HepG2 (cell line): ENCODE measurements at regions not wholly inside any gene's neighbourhood (a gene's known extent, or its start where the extent isn't known, plus 50 kb on each side); places are given as distances from the start of the nearest gene placed in this dataset.

Source experiments
- ATAC-seq: fragments of 200-7000 bp; cut with Tn5 transposase; 3 replicates; pipeline ENCODE4 v1.9.1; 2020; ENCODE audit warnings: mild to moderate bottlenecking, moderate library complexity
- BruUV-seq: library from RNA; stranded (reverse); fragments of 400-500 nt; replicated peaks from 2 replicates; lab custom pipeline; 2021; lab: Mats Ljungman, UMichigan
- CTCF ChIA-PET: fragments of 300-600 bp; formaldehyde crosslinking; extraction: SDS; loops from one replicate; lab custom pipeline; 2021; ENCODE audit warnings: low total read pairs, inconsistent platforms, low intra/inter-chr PET ratio; lab: Yijun Ruan, JAX
- POLR2A ChIA-PET: fragments of 350-600 bp; sonication (Branson Sonifier 250); formaldehyde crosslinking; loops from one replicate; lab custom pipeline; 2020; ENCODE audit warnings: antibody characterized with exemption, inconsistent platforms; lab: Yijun Ruan, JAX
- DNase-seq: peaks from one replicate; pipeline ENCODE4 v3.0.0-alpha.2; 2015; ENCODE audit warnings: low spot score
- FAIRE-seq: peaks from 3 replicates; lab custom pipeline; 2011; peaks lifted over from hg19 to GRCh38; lab: Jason Lieb, UNC
- H2AFZ ChIP-seq: one replicate; pipeline ENCODE4 v1.6.1; 2011; ENCODE audit warnings: low read length, inconsistent platforms
- H3K27ac ChIP-seq: fragments of 300-600 bp; 3 replicates; pipeline ENCODE4 v1.8.0; 2011; ENCODE audit warnings: mixed run types, mild to moderate bottlenecking, mixed read lengths, low read length, inconsistent platforms; ENCODE audit not compliant: insufficient read depth; ENCODE audit errors: extremely low read length
- H3K27me3 ChIP-seq, 2 experiments: fragments of 200-600 bp in 1 of 2; 2 replicates in 1 of 2; 3 replicates in 1 of 2; pipeline versions ENCODE4 v1.6.0 to v1.8.0; 2011; ENCODE audit warnings: low read length in 2 of 2, mild to moderate bottlenecking in 2 of 2, moderate library complexity in 2 of 2, inconsistent platforms in 1 of 2; ENCODE audit not compliant: insufficient read depth in 2 of 2, control insufficient read depth in 1 of 2
- H3K36me3 ChIP-seq, 2 experiments: fragments of 200-600 bp in 1 of 2; replicated peaks in 1 of 2; 2 replicates in 1 of 2; 3 replicates in 1 of 2; pipeline versions ENCODE4 v1.5.1 to v1.8.0; 2011; ENCODE audit warnings: low read length in 2 of 2, inconsistent platforms in 1 of 2; ENCODE audit not compliant: insufficient read depth in 2 of 2, control insufficient read depth in 1 of 2
- H3K4me1 ChIP-seq: 2 replicates; pipeline ENCODE4 v1.5.1; 2012; ENCODE audit warnings: low read length, inconsistent platforms; ENCODE audit not compliant: insufficient read depth
- H3K4me2 ChIP-seq: 2 replicates; pipeline ENCODE4 v1.6.0; 2011; ENCODE audit warnings: low read depth, low read length, inconsistent platforms
- H3K4me3 ChIP-seq, 3 experiments: fragments of 200-600 bp in 1 of 3; sonication (generic), shearing (Covaris generic) in 1 of 3; replicated peaks in 1 of 3; 2 replicates each; pipeline ENCODE4 v1.5.1; 2011 to 2016; ENCODE audit warnings: low read length in 3 of 3, inconsistent platforms in 2 of 3, low read depth in 2 of 3, mild to moderate bottlenecking in 2 of 3, control low read depth in 1 of 3, mixed read lengths in 1 of 3; ENCODE audit not compliant: insufficient read depth in 1 of 3
- H3K79me2 ChIP-seq: one replicate; pipeline ENCODE4 v1.6.1; 2011; ENCODE audit warnings: low read length, inconsistent platforms; ENCODE audit not compliant: insufficient read depth
- H3K9ac ChIP-seq: 2 replicates; pipeline ENCODE4 v1.6.0; 2011; ENCODE audit warnings: mild to moderate bottlenecking, low read depth, low read length, inconsistent platforms; ENCODE audit not compliant: insufficient read depth
- H3K9me3 ChIP-seq: 2 replicates; pipeline ENCODE4 v1.5.1; 2012; ENCODE audit warnings: mild to moderate bottlenecking, low read length
- H4K20me1 ChIP-seq: 2 replicates; pipeline ENCODE4 v1.6.0; 2011; ENCODE audit warnings: inconsistent platforms, mild to moderate bottlenecking, low read length, moderate library complexity; ENCODE audit not compliant: insufficient read depth
- CEBPG ChIP-seq: IDR thresholded peaks from 2 replicates; pipeline ENCODE4 v1.6.1; 2016
- IRF2 ChIP-seq: IDR thresholded peaks from 2 replicates; pipeline ENCODE4 v1.6.1; 2018; ENCODE audit warnings: missing genetic modification reagents, missing compliant biosample characterization
- MAZ ChIP-seq, 2 experiments: sonication (generic) in 1 of 2; formaldehyde crosslinking in 1 of 2; IDR thresholded peaks; 2 replicates each; pipeline versions ENCODE4 v1.5.0 to v1.6.1; 2012 to 2020; ENCODE audit warnings: low read depth in 2 of 2, mild to moderate bottlenecking in 2 of 2, borderline replicate concordance in 1 of 2, improper control_type of control experiment in 1 of 2, low read length in 1 of 2, missing genetic modification reagents in 1 of 2, moderate library complexity in 1 of 2
- SALL2 ChIP-seq: sonication (generic); formaldehyde crosslinking; IDR thresholded peaks from 2 replicates; pipeline ENCODE4 v1.8.1; 2023; ENCODE audit warnings: mild to moderate bottlenecking, missing genetic modification reagents, inconsistent platforms
- SIN3B ChIP-seq: fragments of 150-350 bp; IDR thresholded peaks from 2 replicates; pipeline ENCODE4 v1.6.1; 2014; ENCODE audit warnings: low read length
- STAG1 ChIP-seq: sonication (generic); formaldehyde crosslinking; IDR thresholded peaks from 2 replicates; pipeline ENCODE4 v1.4.0; 2020; ENCODE audit warnings: missing genetic modification reagents
- TP53 ChIP-seq: sonication (generic); formaldehyde crosslinking; conservative IDR thresholded peaks from 2 replicates; pipeline ENCODE4 v1.4.0; 2020; ENCODE audit warnings: missing genetic modification reagents
- ZNF605 ChIP-seq: sonication (generic); formaldehyde crosslinking; IDR thresholded peaks from 2 replicates; pipeline ENCODE4 v1.8.0; 2022; ENCODE audit warnings: mild to moderate bottlenecking, missing genetic modification reagents
- ZNF629 ChIP-seq: sonication (generic); formaldehyde crosslinking; conservative IDR thresholded peaks from 2 replicates; pipeline ENCODE4 v1.5.0; 2020; ENCODE audit warnings: missing genetic modification reagents
- ZNF652 ChIP-seq: IDR thresholded peaks from 2 replicates; pipeline ENCODE4 v1.6.1; 2016; ENCODE audit warnings: low read depth, borderline replicate concordance
- WGBS: methylation state at CpG from one replicate; pipeline ENCODE4 v1.1.6; 2017; ENCODE audit warnings: low lambda C conversion rate; 5-methylcytosine and 5-hydroxymethylcytosine counted together
- in situ Hi-C: cut with HindIII; loops from 2 replicates; pipeline ENCODE4 v1.10.0; 2017; ENCODE audit warnings: low pct_unique_long_range_greater_than_20kb; ENCODE audit not compliant: extremely low pct_ligation_motif_present
- intact Hi-C: fragments of 100-400 bp; cut with micrococcal nuclease; formaldehyde crosslinking; loops from one replicate; pipeline ENCODE4 v1.10.0; 2022; ENCODE audit not compliant: unreplicated experiment
- TF ChIP-seq, protein P1 (sequence below): sonication (generic); formaldehyde crosslinking; IDR thresholded peaks from 2 replicates; pipeline ENCODE4 v1.5.0; 2020; ENCODE audit warnings: mild to moderate bottlenecking, missing genetic modification reagents, moderate library complexity
- TF ChIP-seq, protein P2 (sequence below): sonication (generic); formaldehyde crosslinking; IDR thresholded peaks from 2 replicates; pipeline ENCODE4 v1.5.1; 2020; ENCODE audit warnings: mild to moderate bottlenecking, moderate library complexity, missing genetic modification reagents

DNA sequence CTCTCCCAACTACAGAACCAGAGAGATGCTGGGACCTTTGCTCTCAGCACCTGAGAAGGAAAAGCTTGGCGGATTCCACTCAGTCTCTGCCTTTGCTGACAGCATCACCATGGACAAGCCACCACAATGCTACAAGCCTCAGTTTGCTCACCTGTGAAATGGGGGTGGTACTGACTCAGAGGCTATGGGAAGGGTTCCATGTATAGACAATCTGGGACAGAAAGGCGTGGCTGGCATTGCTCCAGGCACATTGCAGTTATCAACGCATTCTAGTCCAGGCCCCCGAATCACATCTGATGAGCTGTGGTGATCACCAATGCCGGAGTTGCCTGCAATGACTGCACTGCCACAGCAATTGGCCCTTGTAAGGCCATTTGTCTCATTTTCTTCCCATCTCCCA lies 72.6 kb downstream of the ISX start:
- H3K27me3 ChIP-seq = no peaks in the 10 kb centered on the region; a peak in 1 of 5 replicates
- no peak overlapping the region for H3K27ac ChIP-seq
- H3K36me3 ChIP-seq = no peaks in the 10 kb centered on the region
- TF ChIP-seq ZNF629 (CRISPR knock-in tag) (peak; percentile 56; the same call in 1 of the 2 replicates), CEBPG (CRISPR knock-in tag) (no peak)
- no peaks in the 10 kb centered on the region for H4K20me1 ChIP-seq
- CTCF ChIA-PET = no interaction called here
- H3K4me2 ChIP-seq = no peak overlapping the region
- no peaks in the 10 kb centered on the region for H3K4me1 ChIP-seq
- no TSS peak for BruUV-seq
- ATAC-seq (no peak), FAIRE-seq (no peak), DNase-seq (no peak)
- POLR2A ChIA-PET = no interaction called here
- no peak overlapping the region for H2AFZ ChIP-seq
- WGBS = 51% methylated on average over 5 of the region's 5 CpGs
- no peaks in the 10 kb centered on the region for H3K79me2 ChIP-seq
- H3K9ac ChIP-seq = no peak overlapping the region
- no peaks in the 10 kb centered on the region for H3K9me3 ChIP-seq
- no peak overlapping the region for H3K4me3 ChIP-seq
- in situ Hi-C loops (no loop called here), intact Hi-C loops (no loop called here)

DNA sequence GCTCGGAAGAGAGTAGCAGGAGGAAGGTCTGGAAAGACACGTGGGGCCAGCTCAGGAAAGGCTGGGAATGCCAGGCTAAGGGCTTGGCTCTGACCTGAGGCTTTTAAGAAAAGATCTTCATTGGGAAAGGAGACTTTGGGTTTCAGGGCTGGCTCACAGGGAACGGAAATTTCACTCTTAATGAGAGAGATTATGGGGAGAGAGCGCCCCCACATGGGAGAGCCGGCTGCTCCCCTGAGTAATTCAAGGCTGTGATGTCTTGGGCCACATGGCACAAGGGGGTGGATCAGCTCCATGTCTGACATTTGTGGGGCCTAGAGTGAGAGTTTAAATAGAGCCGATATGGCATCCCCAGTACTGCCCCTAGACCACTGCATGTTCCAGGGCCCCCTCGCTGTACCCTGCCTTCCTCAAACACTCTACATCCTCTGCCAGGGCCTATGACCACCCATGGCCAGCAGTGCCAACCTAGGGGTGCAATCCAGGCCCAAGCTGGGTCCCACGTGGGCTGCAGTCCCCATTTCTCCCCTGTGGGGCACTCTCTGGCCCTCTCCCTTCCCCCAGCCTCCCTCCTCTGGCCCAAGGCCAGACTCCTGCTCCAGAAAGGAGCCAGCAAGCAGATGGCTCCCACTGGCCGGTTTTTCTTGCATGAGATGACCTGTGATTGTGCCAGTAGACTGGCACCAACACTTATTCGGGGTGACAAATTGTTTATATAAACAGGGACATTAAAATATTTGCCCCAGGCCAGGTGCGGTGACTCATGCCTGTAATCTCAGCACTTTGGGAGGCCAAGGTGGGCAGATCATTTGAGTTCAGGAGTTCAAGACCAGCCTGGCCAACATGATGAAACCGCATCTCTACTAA lies 75.2 kb downstream of the ISX start:
- no TSS peak for BruUV-seq
- CTCF ChIA-PET = no interaction called here

More for the DNA sequence above, 75.2 kb downstream of the ISX start:
- no peak for ATAC-seq
- DNase-seq = no peak
- in situ Hi-C loops = no loop called here
- H3K9ac ChIP-seq = no peak overlapping the region
- H2AFZ ChIP-seq = no peak overlapping the region
- no peaks in the 10 kb centered on the region for H3K36me3 ChIP-seq
- H3K27ac ChIP-seq = no peak overlapping the region
- no peak for FAIRE-seq
- POLR2A ChIA-PET = no interaction called here
- no peaks in the 10 kb centered on the region for H3K9me3 ChIP-seq
- TF ChIP-seq TP53 (CRISPR knock-in tag) (no peak), IRF2 (CRISPR knock-in tag) (no peak), SALL2 (CRISPR knock-in tag) (no peak), ZNF652 (CRISPR knock-in tag) (no peak), STAG1 (CRISPR knock-in tag) (peak; percentile 41), MAZ (IDR thresholded peaks at IDR 0.05; ENCODE audit: borderline replicate concordance, low read depth, low read length) (no peak), MAZ (CRISPR knock-in tag; IDR thresholded peaks at IDR 0.05; ENCODE audit: low read depth) (no peak), SIN3B (no peak), ZNF605 (CRISPR knock-in tag) (no peak)
- TF ChIP-seq, protein P1, sequence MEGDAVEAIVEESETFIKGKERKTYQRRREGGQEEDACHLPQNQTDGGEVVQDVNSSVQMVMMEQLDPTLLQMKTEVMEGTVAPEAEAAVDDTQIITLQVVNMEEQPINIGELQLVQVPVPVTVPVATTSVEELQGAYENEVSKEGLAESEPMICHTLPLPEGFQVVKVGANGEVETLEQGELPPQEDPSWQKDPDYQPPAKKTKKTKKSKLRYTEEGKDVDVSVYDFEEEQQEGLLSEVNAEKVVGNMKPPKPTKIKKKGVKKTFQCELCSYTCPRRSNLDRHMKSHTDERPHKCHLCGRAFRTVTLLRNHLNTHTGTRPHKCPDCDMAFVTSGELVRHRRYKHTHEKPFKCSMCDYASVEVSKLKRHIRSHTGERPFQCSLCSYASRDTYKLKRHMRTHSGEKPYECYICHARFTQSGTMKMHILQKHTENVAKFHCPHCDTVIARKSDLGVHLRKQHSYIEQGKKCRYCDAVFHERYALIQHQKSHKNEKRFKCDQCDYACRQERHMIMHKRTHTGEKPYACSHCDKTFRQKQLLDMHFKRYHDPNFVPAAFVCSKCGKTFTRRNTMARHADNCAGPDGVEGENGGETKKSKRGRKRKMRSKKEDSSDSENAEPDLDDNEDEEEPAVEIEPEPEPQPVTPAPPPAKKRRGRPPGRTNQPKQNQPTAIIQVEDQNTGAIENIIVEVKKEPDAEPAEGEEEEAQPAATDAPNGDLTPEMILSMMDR (CRISPR knock-in tag) = peak; percentile 41; the same call in 1 of the 2 replicates
- TF ChIP-seq, protein P2, sequence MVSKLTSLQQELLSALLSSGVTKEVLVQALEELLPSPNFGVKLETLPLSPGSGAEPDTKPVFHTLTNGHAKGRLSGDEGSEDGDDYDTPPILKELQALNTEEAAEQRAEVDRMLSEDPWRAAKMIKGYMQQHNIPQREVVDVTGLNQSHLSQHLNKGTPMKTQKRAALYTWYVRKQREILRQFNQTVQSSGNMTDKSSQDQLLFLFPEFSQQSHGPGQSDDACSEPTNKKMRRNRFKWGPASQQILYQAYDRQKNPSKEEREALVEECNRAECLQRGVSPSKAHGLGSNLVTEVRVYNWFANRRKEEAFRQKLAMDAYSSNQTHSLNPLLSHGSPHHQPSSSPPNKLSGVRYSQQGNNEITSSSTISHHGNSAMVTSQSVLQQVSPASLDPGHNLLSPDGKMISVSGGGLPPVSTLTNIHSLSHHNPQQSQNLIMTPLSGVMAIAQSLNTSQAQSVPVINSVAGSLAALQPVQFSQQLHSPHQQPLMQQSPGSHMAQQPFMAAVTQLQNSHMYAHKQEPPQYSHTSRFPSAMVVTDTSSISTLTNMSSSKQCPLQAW = no peak
- TF ChIP-seq, all 625 proteins: peak for 2
- Histone ChIP-seq H3K4me1 (no peaks in the 10 kb centered on the region), H3K4me2 (no peak overlapping the region), H3K79me2 (no peaks in the 10 kb centered on the region), H3K4me3 (no peak overlapping the region), H4K20me1 (no peaks in the 10 kb centered on the region), H3K27me3 (no peaks in the 10 kb centered on the region)
- intact Hi-C loops = no loop called here
- 57% methylated on average over 8 of the region's 12 CpGs for WGBS
